Activated CD4-positive, alpha-beta memory T cell treated with anti-CD3 and anti-CD28 coated beads for 36 hours (primary cell): ENCODE measurements at regions not wholly inside any gene's neighbourhood (a gene's known extent, or its start where the extent isn't known, plus 50 kb on each side); places are given as distances from the start of the nearest gene placed in this dataset.

Experiments used
- CTCF ChIA-PET: fragments of 350-600 bp; sonication (Branson Sonifier 250); formaldehyde crosslinking; loops from one replicate; lab custom pipeline; 2021; ENCODE audit warnings: antibody characterized with exemption, inconsistent platforms; lab: Charles Lee
- POLR2A ChIA-PET: fragments of 350-600 bp; sonication (Branson Sonifier 250); formaldehyde crosslinking; loops from one replicate; lab custom pipeline; 2021; ENCODE audit warnings: antibody characterized with exemption; lab: Charles Lee
- DNase-seq: peaks from one replicate; pipeline ENCODE4 v3.0.0-alpha.2; 2020
- H3K27ac Mint-ChIP-seq: one replicate; pipeline ENCODE4 v1.8.0; 2021; ENCODE audit warnings: mixed read lengths
- H3K27me3 Mint-ChIP-seq: one replicate; pipeline ENCODE4 v1.8.0; 2021; ENCODE audit warnings: mixed read lengths
- H3K36me3 Mint-ChIP-seq: one replicate; pipeline ENCODE4 v1.8.0; 2021; ENCODE audit warnings: mixed read lengths
- H3K4me1 Mint-ChIP-seq: one replicate; pipeline ENCODE4 v1.8.0; 2021; ENCODE audit warnings: low read depth, mixed read lengths
- H3K4me3 Mint-ChIP-seq: one replicate; pipeline ENCODE4 v1.8.0; 2021; ENCODE audit warnings: mild to moderate bottlenecking, mixed read lengths
- H3K9me3 Mint-ChIP-seq: one replicate; pipeline ENCODE4 v1.8.0; 2021; ENCODE audit warnings: mixed read lengths
- intact Hi-C: fragments of 100-400 bp; cut with micrococcal nuclease; formaldehyde crosslinking; loops from one replicate; pipeline ENCODE4 v1.15.1; 2023

GRCh38 chr1:112242470-112242869 lies 153.5 kb upstream of the CTTNBP2NL start:
- Mint-ChIP-seq H3K27ac (no peak overlapping the region), H3K4me1 (no peaks in the 10 kb centered on the region), H3K9me3 (no peaks in the 10 kb centered on the region), H3K4me3 (no peak overlapping the region), H3K36me3 (no peaks in the 10 kb centered on the region), H3K27me3 (peaks cover 4% of the 10 kb centered on the region)
- ChIA-PET CTCF (no interaction called here), POLR2A (no interaction called here)
- DNase-seq = no peak
- intact Hi-C loops = no loop called here

DNA sequence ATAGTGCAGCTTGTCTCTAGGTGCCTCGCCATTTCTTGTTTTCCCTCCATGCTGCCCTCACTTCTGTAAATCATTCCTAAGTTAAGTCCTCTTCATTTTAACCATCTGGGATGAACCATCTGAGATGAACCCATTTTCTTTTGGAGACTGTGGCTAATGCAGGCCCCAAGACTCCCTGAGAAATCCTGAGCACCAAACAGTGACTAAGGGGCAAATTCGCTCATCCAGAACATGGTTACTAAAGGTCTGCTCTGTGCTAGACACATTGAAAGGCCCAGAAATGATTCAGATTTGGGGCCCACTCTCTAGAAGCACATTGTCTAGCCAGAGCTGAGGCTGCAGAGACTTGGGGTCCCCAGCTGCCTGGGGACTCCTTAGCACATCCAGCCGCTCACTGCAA lies 151.9 kb upstream of the CTTNBP2NL start:
- intact Hi-C loops = no loop called here
- peaks cover 6% of the 10 kb centered on the region for H3K27me3 Mint-ChIP-seq
- ChIA-PET POLR2A (no interaction called here), CTCF (no interaction called here)
- no peaks in the 10 kb centered on the region for H3K4me1 Mint-ChIP-seq
- no peaks in the 10 kb centered on the region for H3K9me3 Mint-ChIP-seq
- H3K27ac Mint-ChIP-seq = no peak overlapping the region
- no peak overlapping the region for H3K4me3 Mint-ChIP-seq
- DNase-seq = no peak
- no peaks in the 10 kb centered on the region for H3K36me3 Mint-ChIP-seq

DNA sequence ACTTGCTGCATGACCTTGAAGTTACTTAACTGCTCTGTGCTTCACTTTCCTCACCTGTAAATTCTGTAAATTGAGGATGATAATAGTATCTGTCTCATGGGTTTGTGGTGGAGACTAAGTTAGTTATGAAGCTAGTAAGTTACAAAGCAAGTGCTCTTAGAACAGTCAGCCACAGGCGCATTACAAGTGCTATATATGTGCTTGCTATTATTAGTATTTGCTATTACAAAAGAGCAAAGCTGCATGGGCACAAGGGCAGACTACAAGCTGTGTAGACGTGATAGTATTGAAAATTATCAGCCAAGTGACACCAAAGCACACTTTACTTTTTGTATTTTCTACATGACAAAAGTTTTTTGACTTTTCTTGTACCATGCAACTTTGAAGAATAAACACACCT lies 150.9 kb upstream of the CTTNBP2NL start:
- Mint-ChIP-seq H3K4me1 (no peaks in the 10 kb centered on the region), H3K27ac (no peak overlapping the region), H3K27me3 (peaks cover 5% of the 10 kb centered on the region), H3K36me3 (no peaks in the 10 kb centered on the region), H3K9me3 (no peaks in the 10 kb centered on the region), H3K4me3 (no peak overlapping the region)
- no peak for DNase-seq
- CTCF ChIA-PET = no interaction called here
- intact Hi-C loops = no loop called here
- POLR2A ChIA-PET = no interaction called here

GRCh38 chr1:112247036-112247597 lies 148.9 kb upstream of the CTTNBP2NL start:
- intact Hi-C loops = no loop called here
- no peak for DNase-seq
- Mint-ChIP-seq H3K36me3 (no peaks in the 10 kb centered on the region), H3K27me3 (peaks cover 7% of the 10 kb centered on the region), H3K27ac (no peak overlapping the region), H3K9me3 (no peaks in the 10 kb centered on the region), H3K4me1 (no peaks in the 10 kb centered on the region), H3K4me3 (no peak overlapping the region)
- POLR2A ChIA-PET = no interaction called here
- CTCF ChIA-PET = no interaction called here

GRCh38 chr1:112247961-112248360 lies 148.1 kb upstream of the CTTNBP2NL start:
- Mint-ChIP-seq H3K9me3 (no peaks in the 10 kb centered on the region), H3K4me1 (no peaks in the 10 kb centered on the region), H3K27me3 (peaks cover 10% of the 10 kb centered on the region), H3K27ac (no peak overlapping the region), H3K4me3 (no peak overlapping the region), H3K36me3 (no peaks in the 10 kb centered on the region)
- ChIA-PET CTCF (no interaction called here), POLR2A (no interaction called here)
- no peak for DNase-seq
- intact Hi-C loops = no loop called here

- Mint-ChIP-seq H3K9me3 (no peaks in the 10 kb centered on the region), H3K4me1 (no peaks in the 10 kb centered on the region), H3K27me3 (peaks cover 19% of the 10 kb centered on the region), H3K27ac (no peak overlapping the region), H3K4me3 (no peak overlapping the region), H3K36me3 (no peaks in the 10 kb centered on the region)
- ChIA-PET POLR2A (no interaction called here), CTCF (no interaction called here)
- intact Hi-C loops = no loop called here
- DNase-seq = no peak
Observed at GRCh38 chr1:112250892-112251291, 145.1 kb upstream of the CTTNBP2NL start.

DNA sequence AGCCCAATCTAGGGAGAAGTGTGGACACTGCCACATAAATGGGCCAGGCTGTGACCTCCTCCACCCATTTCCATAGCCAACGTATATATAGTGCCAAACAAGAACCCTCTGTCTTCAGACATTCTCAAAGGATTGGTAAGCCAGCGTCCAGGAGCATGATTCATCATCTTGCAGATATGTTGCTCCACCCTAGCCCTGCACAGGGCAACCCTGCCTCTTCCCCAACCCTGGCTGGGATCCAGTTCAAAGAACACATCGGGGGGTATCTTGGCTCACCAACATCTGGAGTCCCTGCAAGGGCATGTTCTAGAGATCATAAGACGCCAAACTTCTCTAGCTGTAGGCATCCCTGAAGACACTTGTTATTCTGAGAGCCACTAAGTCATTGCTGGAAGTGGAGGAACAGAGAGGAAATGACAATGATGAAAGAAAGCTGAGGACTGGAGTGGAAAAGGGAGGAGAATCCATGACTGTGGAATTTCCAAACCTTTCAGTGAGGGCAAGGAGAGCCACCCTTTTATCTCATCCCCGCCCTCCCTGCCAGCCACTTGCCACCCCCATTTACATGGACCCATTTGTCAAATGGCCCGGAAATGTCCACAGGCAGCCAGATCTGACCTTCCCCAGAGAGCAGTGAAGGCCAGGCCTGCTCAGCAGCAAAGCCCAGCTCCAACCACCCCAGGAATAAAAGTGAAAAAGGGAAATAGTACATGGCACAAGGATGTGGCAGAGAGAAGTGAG lies 144.1 kb upstream of the CTTNBP2NL start:
- POLR2A ChIA-PET = no interaction called here
- intact Hi-C loops = no loop called here

GRCh38 chr1:112253366-112253765 lies 142.6 kb upstream of the CTTNBP2NL start:
- peaks cover 22% of the 10 kb centered on the region for H3K27me3 Mint-ChIP-seq
- no peak overlapping the region for H3K27ac Mint-ChIP-seq

More for the DNA sequence above, 144.1 kb upstream of the CTTNBP2NL start:
- CTCF ChIA-PET = no interaction called here
- DNase-seq = no peak
- H3K4me3 Mint-ChIP-seq = no peak overlapping the region
- no peaks in the 10 kb centered on the region for H3K36me3 Mint-ChIP-seq
- H3K4me1 Mint-ChIP-seq = no peaks in the 10 kb centered on the region
- H3K9me3 Mint-ChIP-seq = no peaks in the 10 kb centered on the region
- H3K27ac Mint-ChIP-seq = no peak overlapping the region
- H3K27me3 Mint-ChIP-seq = peaks cover 19% of the 10 kb centered on the region

GRCh38 chr1:112255080-112255479 lies 140.9 kb upstream of the CTTNBP2NL start:
- Mint-ChIP-seq H3K27me3 (peaks cover 19% of the 10 kb centered on the region), H3K4me1 (no peaks in the 10 kb centered on the region), H3K4me3 (no peak overlapping the region), H3K27ac (no peak overlapping the region), H3K9me3 (no peaks in the 10 kb centered on the region), H3K36me3 (no peaks in the 10 kb centered on the region)
- POLR2A ChIA-PET = interaction anchor here (0.7 kb wide), 1 partner anchor 9 kb away, joined by 4 read pairs; no protein-coding TSS in a partner anchor
- CTCF ChIA-PET = no interaction called here
- no peak for DNase-seq
- intact Hi-C loops = no loop called here

More at GRCh38 chr1:112253366-112253765, 142.6 kb upstream of the CTTNBP2NL start:
- POLR2A ChIA-PET = no interaction called here
- H3K9me3 Mint-ChIP-seq = no peaks in the 10 kb centered on the region
- H3K4me3 Mint-ChIP-seq = no peak overlapping the region
- no peaks in the 10 kb centered on the region for H3K4me1 Mint-ChIP-seq
- intact Hi-C loops = no loop called here
- CTCF ChIA-PET = no interaction called here
- DNase-seq = no peak
- H3K36me3 Mint-ChIP-seq = no peaks in the 10 kb centered on the region

GRCh38 chr1:112256411-112256810 lies 139.6 kb upstream of the CTTNBP2NL start:
- ChIA-PET CTCF (no interaction called here), POLR2A (no interaction called here)
- intact Hi-C loops = no loop called here

DNA sequence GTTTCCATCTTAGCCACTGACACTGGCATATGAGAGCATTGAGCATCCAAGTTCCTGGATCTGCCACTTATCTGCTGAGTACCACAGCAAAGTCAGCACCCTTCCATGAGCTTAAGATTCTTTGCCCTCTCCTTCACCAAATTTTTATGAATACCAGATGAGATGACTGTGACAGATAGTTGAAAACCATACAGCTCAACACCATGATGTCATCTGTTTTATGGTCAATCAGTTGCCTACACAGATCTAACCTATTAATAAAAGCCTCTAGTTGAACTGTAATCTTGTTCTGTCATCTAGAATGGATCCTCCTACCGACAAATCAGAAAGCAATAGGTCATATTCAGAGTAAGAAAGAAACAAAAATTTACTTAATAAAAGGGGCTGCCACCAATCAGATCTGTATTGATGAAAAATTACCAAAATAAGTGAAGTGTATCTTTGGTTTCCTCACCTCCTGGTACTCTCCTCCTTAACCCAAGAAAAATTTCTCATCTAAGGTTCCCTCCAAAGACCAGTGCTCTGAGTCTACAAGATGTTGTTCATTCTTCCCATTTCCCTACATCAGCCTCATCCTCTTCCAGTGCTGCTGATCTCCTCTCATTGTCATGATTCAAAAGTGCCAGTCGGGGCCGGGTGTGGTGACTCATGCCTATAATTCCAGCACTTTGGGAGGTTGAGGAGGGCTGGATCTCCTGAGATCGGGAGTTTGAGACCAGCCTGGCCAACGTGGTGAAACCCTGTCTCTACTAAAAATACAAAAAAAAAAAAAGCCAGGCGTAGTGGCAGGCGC lies 138.8 kb upstream of the CTTNBP2NL start:
- Mint-ChIP-seq H3K27ac (no peak overlapping the region), H3K27me3 (peaks cover 14% of the 10 kb centered on the region), H3K4me3 (no peak overlapping the region), H3K9me3 (no peaks in the 10 kb centered on the region), H3K36me3 (no peaks in the 10 kb centered on the region), H3K4me1 (no peaks in the 10 kb centered on the region)
- ChIA-PET POLR2A (no interaction called here), CTCF (no interaction called here)
- intact Hi-C loops = no loop called here
- DNase-seq = no peak

More at GRCh38 chr1:112256411-112256810, 139.6 kb upstream of the CTTNBP2NL start:
- DNase-seq = no peak
- Mint-ChIP-seq H3K4me1 (no peaks in the 10 kb centered on the region), H3K36me3 (no peaks in the 10 kb centered on the region), H3K9me3 (no peaks in the 10 kb centered on the region), H3K27ac (no peak overlapping the region), H3K27me3 (peaks cover 15% of the 10 kb centered on the region), H3K4me3 (no peak overlapping the region)

DNA sequence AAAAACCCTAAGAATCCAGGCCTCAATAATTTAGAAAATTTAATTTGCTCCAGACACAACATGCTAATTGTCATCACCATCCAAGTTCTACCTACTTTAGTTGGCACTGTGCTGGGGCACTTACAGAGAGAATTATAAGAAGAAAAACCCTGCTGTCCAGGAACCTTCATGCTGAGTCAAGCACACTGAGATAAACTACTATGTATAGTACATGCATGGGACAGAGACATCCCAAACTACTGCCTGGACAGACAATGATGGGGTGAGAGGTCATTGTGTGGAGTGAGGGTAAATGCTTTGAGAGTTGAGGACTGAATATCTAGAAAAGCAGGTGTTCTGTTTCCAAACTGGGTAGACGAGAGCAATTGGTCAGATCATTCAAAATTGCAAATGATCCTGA lies 135.3 kb upstream of the CTTNBP2NL start:
- Mint-ChIP-seq H3K4me3 (no peak overlapping the region), H3K27me3 (peaks cover 3% of the 10 kb centered on the region), H3K36me3 (no peaks in the 10 kb centered on the region), H3K9me3 (no peaks in the 10 kb centered on the region), H3K4me1 (no peaks in the 10 kb centered on the region), H3K27ac (no peak overlapping the region)
- ChIA-PET CTCF (no interaction called here), POLR2A (no interaction called here)
- no peak for DNase-seq
- intact Hi-C loops = no loop called here
